NCI-H748 (cell line): ENCODE measurements at regions not wholly inside any gene's neighbourhood (a gene's known extent, or its start where the extent isn't known, plus 50 kb on each side); places are given as distances from the start of the nearest gene placed in this dataset.
"Not testable (repeated sequence)": the region's sequence is repeated elsewhere in the genome, so short reads cannot be mapped to it uniquely, and the experiment has no call there.

ENCODE experiments used
- DNase-seq: peaks from one replicate; lab custom pipeline; 2025; ENCODE audit not compliant: unreplicated experiment; lab: John Stamatoyannopoulos, UW

DNA sequence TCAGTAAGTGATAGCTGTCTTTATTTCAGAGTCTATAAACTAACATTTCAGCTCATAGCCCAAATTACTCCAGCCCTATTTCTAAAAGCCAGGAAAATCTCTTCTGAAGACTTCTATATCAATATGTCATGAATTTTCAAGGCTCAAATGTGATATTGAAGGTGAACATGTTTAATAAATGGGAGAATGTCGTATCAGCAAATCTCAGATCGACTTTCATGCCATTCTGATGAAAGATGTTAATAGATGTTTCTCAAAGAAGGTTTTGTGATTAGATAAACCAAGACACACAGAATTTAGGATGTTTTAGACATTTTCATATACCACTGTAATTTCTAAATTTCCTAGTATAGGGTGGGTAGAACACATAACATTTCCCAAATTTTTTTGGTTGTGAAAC lies 380.6 kb downstream of the ARL4A start:
- DNase-seq, result no peak

- no peak for DNase-seq
Measured at GRCh38 chr7:13069841-13070240, 382.4 kb downstream of the ARL4A start.

GRCh38 chr7:13072014-13072413 lies 384.6 kb downstream of the ARL4A start:
- no peak for DNase-seq

DNA sequence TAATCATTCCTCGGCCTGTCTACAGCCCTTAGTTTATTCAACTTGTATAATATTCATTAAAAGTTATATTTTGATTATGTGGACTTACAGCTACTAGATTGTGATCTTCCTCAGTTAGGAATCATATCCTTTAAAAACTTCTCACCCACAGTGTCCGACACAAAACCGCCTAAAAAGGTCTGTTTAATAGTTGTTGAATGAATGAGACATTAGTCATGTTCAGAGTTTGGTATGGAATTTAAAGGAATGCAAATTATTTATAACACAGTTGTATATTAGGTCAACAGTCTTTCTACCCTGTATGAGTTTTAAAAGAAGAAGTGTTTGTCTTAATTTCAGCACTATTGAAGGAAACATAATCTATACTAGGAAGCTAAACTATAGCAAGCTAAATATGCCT lies 390.0 kb downstream of the ARL4A start:
- no peak for DNase-seq

DNA sequence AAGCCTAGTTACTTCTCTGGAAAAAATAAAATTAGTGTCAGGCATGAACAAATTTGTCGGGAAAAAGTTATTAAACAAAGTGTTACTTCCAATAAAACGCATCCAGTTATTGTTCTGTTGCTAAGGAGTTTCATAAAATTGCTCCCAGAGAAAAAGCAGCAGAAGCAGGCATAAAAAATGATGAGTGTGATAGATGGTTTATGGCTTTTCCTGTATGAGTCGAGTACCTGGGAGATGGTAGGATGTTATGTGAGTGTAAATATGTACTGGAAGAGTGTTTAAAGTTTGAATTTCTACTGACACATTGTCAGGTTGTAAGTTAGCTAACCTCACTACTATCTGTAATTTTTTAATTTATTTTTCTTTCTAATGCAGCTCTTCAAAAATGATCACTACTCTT lies 390.7 kb downstream of the ARL4A start:
- DNase-seq, result no peak

- no peak for DNase-seq
Measured at GRCh38 chr7:13090959-13091358, 403.5 kb downstream of the ARL4A start.

GRCh38 chr7:13091974-13092707 lies 404.7 kb downstream of the ARL4A start:
- DNase-seq, result no peak

DNA sequence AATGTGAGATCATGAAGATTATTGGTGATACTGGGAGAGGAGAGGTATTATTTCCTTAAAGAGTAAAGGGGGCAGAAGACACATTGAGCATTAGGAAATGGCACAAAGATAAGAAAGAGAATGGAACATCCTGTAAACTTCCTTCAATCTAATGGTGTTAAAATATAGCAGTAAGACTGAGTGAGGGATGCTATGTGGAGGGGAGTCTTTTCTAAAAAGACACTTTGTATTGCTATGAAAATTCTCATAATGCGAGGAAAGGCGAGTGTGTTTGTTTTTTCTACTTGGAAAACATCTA lies 405.2 kb downstream of the ARL4A start:
- DNase-seq, result no peak

DNA sequence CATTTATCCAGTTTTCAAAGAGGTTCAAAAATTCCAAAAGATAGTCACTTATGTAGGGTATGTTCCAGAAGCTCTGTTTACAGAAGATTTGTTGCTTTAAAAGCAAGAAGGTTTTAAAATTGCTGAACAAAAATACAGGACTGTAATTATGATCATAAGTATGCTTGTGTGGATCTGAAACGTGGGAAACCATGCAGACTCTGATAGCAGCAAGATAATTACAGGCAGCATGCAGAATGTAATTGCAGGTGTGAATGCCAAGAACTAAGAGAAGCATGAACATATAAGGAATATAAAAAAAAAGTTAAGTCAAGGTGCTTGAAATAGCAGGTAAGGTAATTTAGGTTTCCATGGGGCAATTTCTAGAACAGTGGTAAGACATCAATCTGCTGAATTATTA lies 405.7 kb downstream of the ARL4A start:
- peak; percentile 72 for DNase-seq

DNA sequence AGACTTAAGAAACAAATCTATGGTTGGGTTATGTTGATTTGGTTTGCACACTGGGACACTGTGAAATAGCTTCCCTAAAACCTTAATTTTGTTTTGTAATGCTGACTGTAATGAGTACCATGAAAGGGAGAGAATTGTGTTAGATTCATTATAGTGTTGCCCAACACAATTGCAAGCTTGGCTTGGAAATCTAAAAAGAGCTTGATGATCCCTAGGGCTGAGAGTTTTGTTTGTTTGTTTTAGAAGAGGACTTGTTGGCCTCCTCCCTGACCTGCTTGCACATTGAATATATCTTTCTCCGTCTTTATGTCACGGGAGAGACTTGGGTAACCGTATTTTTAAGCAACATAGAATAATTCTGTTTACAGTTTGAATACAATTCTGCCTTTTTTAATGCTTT lies 410.1 kb downstream of the ARL4A start:
- no peak for DNase-seq

DNA sequence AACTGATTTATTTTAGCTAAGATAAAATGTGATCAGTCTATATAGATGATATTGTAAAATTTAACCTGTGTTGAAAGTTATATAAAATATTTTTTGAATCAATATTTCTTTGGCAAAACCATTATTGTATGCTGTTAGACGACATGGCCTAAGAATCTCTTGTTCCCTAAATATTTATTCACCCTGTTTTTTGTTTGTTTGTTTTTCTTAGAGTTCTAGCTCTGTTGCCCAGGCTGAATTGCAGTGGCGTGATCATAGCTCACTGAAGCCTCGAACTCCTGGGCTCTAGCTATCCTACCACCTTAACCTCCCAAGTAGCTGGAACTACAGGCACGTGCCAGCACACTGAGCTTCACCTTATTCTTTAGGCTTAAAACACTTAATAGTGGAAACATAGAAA lies 410.7 kb downstream of the ARL4A start:
- DNase-seq, result no peak

GRCh38 chr7:13099154-13099795 lies 411.8 kb downstream of the ARL4A start:
- no peak for DNase-seq

- DNase-seq, result no peak
Measured at GRCh38 chr7:13104128-13104527, 416.7 kb downstream of the ARL4A start.

- DNase-seq, result no peak
Measured at GRCh38 chr7:13105209-13105608, 417.8 kb downstream of the ARL4A start.

DNA sequence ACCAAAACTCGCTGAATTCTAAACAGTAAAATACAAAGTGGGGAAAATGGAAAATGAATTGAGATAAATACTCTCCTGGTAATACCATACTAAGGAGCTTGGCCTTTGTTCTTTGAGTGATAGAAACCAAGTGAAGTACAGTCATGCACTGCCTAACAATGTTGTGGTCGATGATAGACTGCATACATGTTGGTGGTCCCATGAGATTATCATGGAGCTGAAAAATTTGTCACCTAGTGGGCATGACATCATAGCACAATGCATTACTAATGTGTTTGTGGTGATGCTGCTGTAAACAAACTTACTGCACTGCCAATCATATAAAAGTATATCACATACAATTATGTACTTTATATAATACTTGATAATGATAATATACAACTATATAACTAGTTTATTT lies 419.1 kb downstream of the ARL4A start:
- no peak for DNase-seq

DNA sequence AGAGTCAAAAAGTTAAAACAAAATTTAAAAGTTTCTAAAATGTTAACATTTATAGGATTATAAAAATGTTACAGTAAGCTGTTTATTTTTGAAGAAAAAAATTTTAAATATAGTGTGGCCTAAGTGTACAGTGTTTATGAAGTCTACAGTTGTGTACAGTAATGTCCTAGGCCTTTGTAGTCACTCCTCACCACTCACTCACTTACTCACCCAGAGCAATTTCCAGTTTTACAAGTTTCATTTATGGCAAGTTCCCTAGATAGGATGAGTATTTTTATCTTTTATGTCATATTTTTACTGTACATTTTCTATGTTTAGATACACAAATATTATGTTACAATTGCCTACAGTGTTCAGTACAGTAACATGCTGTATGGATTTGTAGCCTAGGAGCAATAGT lies 419.9 kb downstream of the ARL4A start:
- no peak for DNase-seq

DNA sequence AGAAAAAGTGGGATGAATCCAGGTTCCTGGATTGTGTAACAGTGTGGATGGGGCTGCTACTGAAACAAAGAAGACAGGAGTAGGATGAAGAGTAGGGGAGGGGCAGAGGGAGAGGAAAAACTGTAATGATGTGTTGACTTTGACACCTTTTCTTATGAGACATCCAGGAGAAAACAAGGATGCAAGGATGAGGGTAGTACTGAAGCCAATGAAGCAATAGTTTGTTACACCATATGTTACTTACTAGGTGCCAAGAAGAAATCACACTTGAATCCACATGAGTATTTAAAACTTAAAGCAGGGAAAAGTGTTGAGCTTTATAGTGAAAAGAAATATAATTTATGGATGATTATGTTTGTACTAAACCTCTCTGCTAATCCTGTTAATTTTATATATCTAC lies 420.6 kb downstream of the ARL4A start:
- DNase-seq, result no peak

DNA sequence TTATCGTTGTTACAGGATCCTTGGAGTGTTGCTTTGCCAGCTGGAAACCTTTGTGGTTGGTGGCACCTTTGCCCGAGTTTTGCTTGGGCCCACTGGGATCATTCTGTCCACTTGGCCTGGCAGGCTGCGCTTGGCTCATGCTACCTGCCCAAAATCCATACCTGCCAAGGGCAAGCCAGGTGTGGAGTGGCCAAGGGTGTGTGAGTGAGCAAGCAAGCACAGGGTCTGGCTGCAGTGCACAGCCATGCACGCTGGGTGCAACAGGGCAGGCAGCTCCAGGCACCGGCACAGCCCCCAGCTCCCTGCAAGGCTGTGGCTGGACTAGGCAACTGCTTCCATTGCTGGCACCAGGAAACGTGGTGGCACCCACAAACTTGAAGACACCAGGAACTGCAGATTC lies 421.8 kb downstream of the ARL4A start:
- DNase-seq, result no peak

GRCh38 chr7:13110107-13110506 lies 422.7 kb downstream of the ARL4A start:
- DNase-seq, result no peak

DNA sequence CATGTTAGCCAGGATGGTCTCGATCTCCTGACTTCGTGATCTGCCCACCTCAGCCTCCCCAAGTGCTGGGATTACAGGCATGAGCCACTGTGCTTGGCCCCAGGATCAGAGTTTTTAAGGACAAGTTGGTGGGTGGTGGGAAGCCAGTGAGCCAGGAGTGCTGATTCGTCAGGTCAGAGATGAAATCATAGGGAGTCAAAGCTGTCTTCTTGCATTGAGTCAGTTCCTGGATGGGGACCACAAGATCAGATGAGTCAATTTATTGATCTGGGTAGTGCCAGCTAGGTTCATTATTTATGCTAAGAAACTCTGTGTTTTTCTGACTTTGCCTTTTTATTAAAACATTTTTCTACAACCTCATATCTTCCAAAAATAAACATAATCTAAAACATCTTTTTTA lies 423.8 kb downstream of the ARL4A start:
- no peak for DNase-seq

- DNase-seq, result not testable (repeated sequence)
Measured at GRCh38 chr7:13114240-13114639, 426.8 kb downstream of the ARL4A start.

DNA sequence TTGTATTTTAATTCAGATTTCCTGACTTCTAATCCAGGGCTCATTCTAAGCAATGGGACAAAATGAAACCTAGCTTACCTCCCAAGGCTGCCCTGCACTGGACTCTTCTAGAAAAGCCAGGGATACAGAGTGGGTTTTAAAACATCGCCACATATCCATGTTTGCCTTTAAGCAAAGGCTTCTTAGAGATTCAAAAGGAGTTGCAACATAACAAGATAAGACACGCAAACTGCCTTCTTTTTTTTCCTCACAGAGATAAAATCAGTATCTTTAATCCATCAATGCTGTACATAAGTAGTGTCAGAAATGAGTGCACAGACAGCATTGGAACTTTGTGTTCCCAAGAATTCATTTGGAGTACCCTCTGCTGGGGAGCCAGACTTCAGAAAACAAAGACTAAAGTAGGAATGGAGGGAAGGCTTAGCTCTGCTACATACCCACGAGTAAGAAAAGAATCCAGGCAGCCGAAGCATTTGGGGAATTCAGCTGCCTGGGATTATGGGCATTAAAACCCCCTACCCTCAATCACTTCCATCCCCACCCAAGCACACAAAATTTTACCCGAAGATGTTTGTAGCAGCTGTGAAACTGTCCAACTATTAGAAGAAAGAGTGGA lies 427.8 kb downstream of the ARL4A start:
- no peak for DNase-seq

GRCh38 chr7:13115855-13116254 lies 428.4 kb downstream of the ARL4A start:
- no peak for DNase-seq
